ENCODE measurements at regions not wholly inside any gene's neighbourhood (a gene's known extent, or its start where the extent isn't known, plus 50 kb on each side); places are given as distances from the start of the nearest gene placed in this dataset.

GRCh38 chr18:11498821-11499220 is 110.6 kb upstream of the SLC35G4 start:
- TF ChIP-seq CTCF (IDR thresholded peaks at IDR 0.05), result no peak
- no peak for TF ChIP-seq EP300 (IDR thresholded peaks at IDR 0.05)
- no peak for TF ChIP-seq POLR2A (IDR thresholded peaks at IDR 0.05)
- no peak for TF ChIP-seq POLR2AphosphoS5 (IDR thresholded peaks at IDR 0.05)
